Activated T-cell treated with anti-CD3 and anti-CD28 coated beads, Interleukin-2, amount 50 U/mL, for 72 hours (primary cell): ENCODE measurements at regions not wholly inside any gene's neighbourhood (a gene's known extent, or its start where the extent isn't known, plus 50 kb on each side); places are given as distances from the start of the nearest gene placed in this dataset.

Experiments
- ATAC-seq, 2 donors: fragments of 150-1000 bp; cut with Tn5 transposase; replicated peaks in 1 of 2; 2 replicates each; pipeline ENCODE4 v1.10.0; 2021; ENCODE audit warnings: moderate library complexity in 2 of 2, mild to moderate bottlenecking in 1 of 2
- DNase-seq, 2 donors: peaks; one replicate each; pipeline ENCODE4 v3.0.0; 2021 to 2022; ENCODE audit warnings: mixed read lengths in 1 of 2
- H3K27ac Mint-ChIP-seq: one replicate; pipeline ENCODE4 v1.8.0; 2022; ENCODE audit warnings: mild to moderate bottlenecking, moderate library complexity, mixed read lengths
- H3K27me3 Mint-ChIP-seq: one replicate; pipeline ENCODE4 v1.8.0; 2022; ENCODE audit warnings: low read depth, mixed read lengths
- H3K36me3 Mint-ChIP-seq, 2 donors: one replicate each; pipeline ENCODE4 v1.8.0; 2022; ENCODE audit warnings: mixed read lengths in 2 of 2, mild to moderate bottlenecking in 1 of 2; ENCODE audit not compliant: insufficient read depth in 2 of 2
- H3K4me1 Mint-ChIP-seq: one replicate; pipeline ENCODE4 v1.8.0; 2022; ENCODE audit warnings: low read depth, mixed read lengths
- H3K4me3 Mint-ChIP-seq, 2 donors: one replicate each; pipeline ENCODE4 v1.8.0; 2022; ENCODE audit warnings: mild to moderate bottlenecking in 2 of 2, mixed read lengths in 2 of 2, moderate library complexity in 2 of 2
- H3K9me3 Mint-ChIP-seq, 2 donors: one replicate each; pipeline ENCODE4 v1.8.0; 2022; ENCODE audit warnings: mixed read lengths in 2 of 2

GRCh38 chr2:8488001-8488738, 193.7 kb upstream of the ID2 start:
- H3K36me3 Mint-ChIP-seq: peaks cover 0 to 3% of the 10 kb centered on the region in 2 donors
- H3K27me3 Mint-ChIP-seq: peaks cover 18% of the 10 kb centered on the region
- H3K27ac Mint-ChIP-seq: peak overlapping the region; percentile 59
- DNase-seq (peak; percentile 74 to 78), ATAC-seq (peak; percentile 88 to 91)
- peaks cover 48% of the 10 kb centered on the region for H3K4me1 Mint-ChIP-seq
- H3K4me3 Mint-ChIP-seq: peak overlapping the region; percentile 79 to 85
- no peaks in the 10 kb centered on the region for H3K9me3 Mint-ChIP-seq

- no peak overlapping the region for H3K27ac Mint-ChIP-seq
- ATAC-seq: no peak
Observed at GRCh38 chr2:8489221-8489620, 192.6 kb upstream of the ID2 start.

DNA sequence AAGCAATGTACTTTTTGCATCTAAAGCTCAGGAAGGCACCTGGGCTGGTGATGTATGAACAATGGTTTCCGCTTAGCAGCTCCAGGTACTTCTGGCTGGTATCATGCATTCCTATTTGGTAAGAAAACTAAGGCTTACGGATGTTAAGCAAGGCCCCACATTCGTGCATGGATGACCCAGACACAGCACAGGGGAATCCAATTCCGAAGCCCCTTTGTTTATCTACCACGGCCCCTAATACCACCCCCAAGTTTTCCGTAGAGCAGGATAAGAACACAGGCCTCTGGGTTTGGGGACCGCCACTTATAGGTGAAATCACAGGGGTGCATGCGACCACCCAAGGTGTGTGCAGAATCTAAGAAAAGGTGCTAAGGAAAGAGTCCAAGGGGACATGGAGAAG, 192.1 kb upstream of the ID2 start:
- H3K4me3 Mint-ChIP-seq: peak overlapping the region in 1 of 2 donors; percentile 85
- H3K27ac Mint-ChIP-seq: no peak overlapping the region
- H3K27me3 Mint-ChIP-seq: peaks cover 22% of the 10 kb centered on the region
- ATAC-seq (no peak), DNase-seq (no peak)
- H3K9me3 Mint-ChIP-seq: no peaks in the 10 kb centered on the region
- peaks cover 0 to 3% of the 10 kb centered on the region in 2 donors for H3K36me3 Mint-ChIP-seq
- peaks cover 41% of the 10 kb centered on the region for H3K4me1 Mint-ChIP-seq

More at GRCh38 chr2:8489221-8489620, 192.6 kb upstream of the ID2 start:
- H3K4me1 Mint-ChIP-seq: peaks cover 41% of the 10 kb centered on the region
- peaks cover 18% of the 10 kb centered on the region for H3K27me3 Mint-ChIP-seq
- H3K4me3 Mint-ChIP-seq: peak overlapping the region; percentile 79 to 85
- DNase-seq: no peak
- peaks cover 0 to 3% of the 10 kb centered on the region in 2 donors for H3K36me3 Mint-ChIP-seq
- H3K9me3 Mint-ChIP-seq: no peaks in the 10 kb centered on the region

- no peak for DNase-seq
- no peak overlapping the region for H3K27ac Mint-ChIP-seq
- H3K4me1 Mint-ChIP-seq: peaks cover 42% of the 10 kb centered on the region
- no peak for ATAC-seq
- no peak overlapping the region for H3K4me3 Mint-ChIP-seq
- peaks cover 26% of the 10 kb centered on the region for H3K27me3 Mint-ChIP-seq
- H3K9me3 Mint-ChIP-seq: no peaks in the 10 kb centered on the region
- peaks cover 0 to 3% of the 10 kb centered on the region in 2 donors for H3K36me3 Mint-ChIP-seq
Observed at GRCh38 chr2:8490166-8490721, 191.6 kb upstream of the ID2 start.

DNA sequence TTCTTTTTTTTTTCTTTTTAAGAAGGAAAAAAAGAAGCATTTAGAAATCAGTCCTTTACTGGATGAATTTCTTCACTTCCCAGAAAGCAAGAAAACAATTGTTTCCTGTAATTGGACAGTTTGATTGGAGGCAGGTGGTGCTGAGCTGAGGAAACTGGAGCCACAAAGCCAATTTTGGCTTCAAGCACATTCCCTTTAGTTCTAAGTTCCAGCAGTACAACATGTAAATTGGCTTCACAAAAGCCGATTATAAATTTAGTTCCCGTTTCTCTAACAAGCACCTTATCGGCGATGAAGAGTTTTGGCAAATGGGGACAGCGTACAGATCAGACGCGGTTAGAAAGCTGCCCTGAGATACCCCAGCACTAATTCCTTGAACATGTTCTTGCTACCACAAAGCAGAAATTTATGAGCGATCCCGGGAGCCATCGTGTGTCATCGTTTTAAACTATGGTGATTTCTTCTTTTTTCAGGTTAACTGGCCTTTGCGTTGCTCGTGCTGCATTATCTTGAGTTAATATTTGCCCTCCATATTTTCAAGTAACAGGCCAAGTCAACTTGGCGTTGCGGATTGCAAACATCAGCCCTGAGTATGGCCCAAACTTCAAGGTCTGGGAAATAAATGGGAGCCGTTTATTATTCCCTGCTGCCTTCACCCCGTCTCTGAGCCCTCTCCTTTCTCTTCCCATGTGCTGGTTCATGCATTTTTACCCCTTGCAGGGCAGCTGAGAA, 190.4 kb upstream of the ID2 start:
- peaks cover 35% of the 10 kb centered on the region for H3K4me1 Mint-ChIP-seq
- no peak for ATAC-seq

GRCh38 chr2:8494151-8494550, 187.7 kb upstream of the ID2 start:
- H3K36me3 Mint-ChIP-seq: no peaks in the 10 kb centered on the region
- H3K4me1 Mint-ChIP-seq: peaks cover 15% of the 10 kb centered on the region
- no peaks in the 10 kb centered on the region for H3K9me3 Mint-ChIP-seq
- DNase-seq (no peak), ATAC-seq (no peak)
- no peak overlapping the region for H3K4me3 Mint-ChIP-seq
- no peak overlapping the region for H3K27ac Mint-ChIP-seq
- H3K27me3 Mint-ChIP-seq: peaks cover 34% of the 10 kb centered on the region

More for the DNA sequence above, 190.4 kb upstream of the ID2 start:
- no peaks in the 10 kb centered on the region for H3K9me3 Mint-ChIP-seq
- peaks cover 31% of the 10 kb centered on the region for H3K27me3 Mint-ChIP-seq
- H3K27ac Mint-ChIP-seq: no peak overlapping the region
- H3K36me3 Mint-ChIP-seq: peaks cover 0 to 2% of the 10 kb centered on the region in 2 donors
- no peak for DNase-seq
- no peak overlapping the region for H3K4me3 Mint-ChIP-seq

DNA sequence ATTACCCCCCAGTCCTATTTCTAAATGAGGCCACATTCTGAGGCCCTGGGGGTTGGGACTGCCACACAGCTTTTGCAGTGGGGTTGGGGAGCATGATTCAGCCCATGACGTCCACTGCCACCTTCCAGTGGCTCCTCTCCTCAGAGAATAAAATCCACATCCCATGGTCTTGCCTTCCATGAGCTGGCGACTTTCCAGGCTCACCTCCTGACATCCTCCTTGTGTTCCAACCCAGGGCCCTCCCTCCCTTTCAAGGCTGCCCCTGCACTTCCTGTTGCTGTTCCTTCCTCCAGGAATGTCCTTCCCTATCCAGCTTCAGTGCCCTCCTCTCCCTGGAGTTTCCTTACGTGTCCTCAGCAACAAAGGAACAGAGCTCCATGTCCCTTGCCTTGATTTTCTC, 187.3 kb upstream of the ID2 start:
- no peaks in the 10 kb centered on the region for H3K36me3 Mint-ChIP-seq
- no peaks in the 10 kb centered on the region for H3K9me3 Mint-ChIP-seq
- no peak overlapping the region for H3K27ac Mint-ChIP-seq
- no peak overlapping the region for H3K4me3 Mint-ChIP-seq
- peaks cover 12% of the 10 kb centered on the region for H3K4me1 Mint-ChIP-seq
- ATAC-seq: no peak
- peaks cover 34% of the 10 kb centered on the region for H3K27me3 Mint-ChIP-seq
- DNase-seq: no peak

- ATAC-seq (no peak), DNase-seq (no peak)
- H3K9me3 Mint-ChIP-seq: no peaks in the 10 kb centered on the region
- H3K36me3 Mint-ChIP-seq: no peaks in the 10 kb centered on the region
- H3K27ac Mint-ChIP-seq: no peak overlapping the region
- H3K4me3 Mint-ChIP-seq: no peak overlapping the region
- peaks cover 12% of the 10 kb centered on the region for H3K4me1 Mint-ChIP-seq
- H3K27me3 Mint-ChIP-seq: peaks cover 29% of the 10 kb centered on the region
Observed at GRCh38 chr2:8495189-8495989, 186.5 kb upstream of the ID2 start.

DNA sequence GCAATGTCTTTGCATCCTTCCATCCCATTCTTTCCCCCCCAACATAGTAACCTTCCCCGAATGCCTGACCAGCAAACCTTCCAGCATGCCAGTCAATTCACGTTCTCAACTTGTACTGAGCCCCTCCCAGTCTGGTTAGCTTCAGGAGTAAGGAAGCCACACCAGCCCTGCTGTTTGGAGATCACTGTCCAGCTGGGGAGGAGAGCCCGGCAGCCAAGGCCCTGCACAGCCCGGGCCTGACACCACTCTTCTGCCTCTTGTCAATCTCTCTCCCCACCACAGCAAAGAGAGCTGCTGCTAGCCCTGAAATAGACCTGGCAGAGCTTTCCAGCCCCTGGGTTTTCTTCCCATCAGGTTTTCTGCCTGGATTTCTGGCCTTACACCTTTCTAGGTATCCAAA, 185.8 kb upstream of the ID2 start:
- ATAC-seq (no peak), DNase-seq (no peak)
- Mint-ChIP-seq H3K27ac (no peak overlapping the region), H3K4me3 (no peak overlapping the region), H3K4me1 (peaks cover 12% of the 10 kb centered on the region), H3K9me3 (no peaks in the 10 kb centered on the region), H3K36me3 (no peaks in the 10 kb centered on the region), H3K27me3 (peaks cover 22% of the 10 kb centered on the region)

DNA sequence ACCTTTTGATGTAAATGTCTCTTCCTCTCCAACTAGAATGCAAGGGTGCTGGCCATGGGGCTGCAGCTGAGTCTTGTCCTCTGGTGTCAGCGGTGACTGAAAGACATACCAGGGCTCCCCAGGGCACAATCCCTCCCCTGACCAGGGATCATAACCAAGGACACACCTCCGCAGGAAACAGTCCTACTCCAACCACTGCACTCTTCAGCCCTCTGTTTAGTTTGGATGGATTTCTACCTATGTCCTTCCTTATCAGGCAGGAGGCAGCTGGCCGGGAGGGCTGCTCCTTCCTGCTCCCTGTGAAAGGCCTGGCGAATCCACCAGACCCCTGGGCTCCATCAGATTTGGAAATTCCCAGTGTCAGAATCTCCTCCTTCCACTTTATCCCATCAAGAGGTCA, 185.2 kb upstream of the ID2 start:
- ATAC-seq: no peak
- no peaks in the 10 kb centered on the region for H3K36me3 Mint-ChIP-seq
- no peak overlapping the region for H3K4me3 Mint-ChIP-seq
- no peak for DNase-seq
- H3K4me1 Mint-ChIP-seq: peaks cover 12% of the 10 kb centered on the region
- H3K9me3 Mint-ChIP-seq: no peaks in the 10 kb centered on the region
- H3K27me3 Mint-ChIP-seq: peaks cover 16% of the 10 kb centered on the region
- no peak overlapping the region for H3K27ac Mint-ChIP-seq

- DNase-seq (no peak), ATAC-seq (no peak)
- Mint-ChIP-seq H3K4me1 (peaks cover 12% of the 10 kb centered on the region), H3K9me3 (no peaks in the 10 kb centered on the region), H3K4me3 (no peak overlapping the region), H3K27ac (no peak overlapping the region), H3K27me3 (peaks cover 16% of the 10 kb centered on the region), H3K36me3 (no peaks in the 10 kb centered on the region)
Observed at GRCh38 chr2:8498994-8499393, 182.9 kb upstream of the ID2 start.

- DNase-seq: no peak
- Mint-ChIP-seq H3K36me3 (no peaks in the 10 kb centered on the region), H3K9me3 (no peaks in the 10 kb centered on the region), H3K27me3 (peaks cover 8% of the 10 kb centered on the region), H3K27ac (no peak overlapping the region), H3K4me1 (peaks cover 5% of the 10 kb centered on the region), H3K4me3 (no peak overlapping the region)
- no peak for ATAC-seq
Observed at GRCh38 chr2:8500124-8501054, 181.5 kb upstream of the ID2 start.
